IMR-90 (cell line): ENCODE measurements at regions not wholly inside any gene's neighbourhood (a gene's known extent, or its start where the extent isn't known, plus 50 kb on each side); places are given as distances from the start of the nearest gene placed in this dataset.
A peak's percentile ranks its signal among the peaks of the same experiment; 100 is the strongest.

Experiments used
- ATAC-seq: fragments of 200-7000 bp; cut with Tn5 transposase; 2 replicates; pipeline ENCODE4 v1.9.1; 2020; ENCODE audit warnings: low read depth, mild to moderate bottlenecking, moderate library complexity
- BruUV-seq: library from RNA; stranded (reverse); fragments of 400-500 nt; replicated peaks from 2 replicates; lab custom pipeline; 2021; lab: Mats Ljungman, UMichigan
- CTCF ChIA-PET: fragments of 300-600 bp; formaldehyde crosslinking; extraction: SDS; loops from one replicate; lab custom pipeline; 2021; ENCODE audit warnings: antibody characterized with exemption; lab: Yijun Ruan, JAX
- POLR2A ChIA-PET: fragments of 300-600 bp; sonication (Branson Sonifier 250); formaldehyde crosslinking; loops from one replicate; lab custom pipeline; 2022; ENCODE audit warnings: antibody characterized with exemption; ENCODE audit not compliant: unreplicated experiment; lab: Charles Lee
- DNase-seq: peaks from one replicate; pipeline ENCODE4 v3.0.0; 2013
- H2AFZ ChIP-seq: replicated peaks from 2 replicates; pipeline ENCODE3; 2013; ENCODE audit warnings: low read length, mild to moderate bottlenecking; ENCODE audit not compliant: poor library complexity
- H2AK5ac ChIP-seq: 2 replicates; pipeline ENCODE4 v1.6.1; 2013; ENCODE audit warnings: low read depth, low read length, inconsistent platforms
- H2AK9ac ChIP-seq: replicated peaks from 2 replicates; pipeline ENCODE3; 2013; ENCODE audit warnings: mild to moderate bottlenecking, low read depth, low read length, moderate library complexity; ENCODE audit not compliant: poor library complexity
- H2BK120ac ChIP-seq: 2 replicates; pipeline ENCODE4 v1.6.1; 2013; ENCODE audit warnings: low read depth, low read length, inconsistent platforms
- H2BK15ac ChIP-seq: 3 replicates; pipeline ENCODE4 v1.6.1; 2013; ENCODE audit warnings: low read depth, low read length, inconsistent platforms
- H2BK20ac ChIP-seq: 2 replicates; pipeline ENCODE4 v1.6.1; 2013; ENCODE audit warnings: low read depth, mild to moderate bottlenecking, inconsistent platforms, low read length, moderate library complexity
- H2BK5ac ChIP-seq: 2 replicates; pipeline ENCODE4 v1.6.1; 2013; ENCODE audit warnings: mild to moderate bottlenecking, low read depth, low read length, inconsistent platforms; ENCODE audit not compliant: poor library complexity, severe bottlenecking
- H3K14ac ChIP-seq: replicated peaks from 2 replicates; pipeline ENCODE4 v1.6.1; 2013; ENCODE audit warnings: low read depth, low read length, inconsistent platforms
- H3K18ac ChIP-seq: 2 replicates; pipeline ENCODE4 v1.6.1; 2013; ENCODE audit warnings: low read depth, low read length, control low read depth
- H3K23ac ChIP-seq: 2 replicates; pipeline ENCODE4 v1.6.1; 2013; ENCODE audit warnings: low read depth, low read length, inconsistent platforms
- H3K27ac ChIP-seq: 2 replicates; pipeline ENCODE4 v1.5.1; 2013; ENCODE audit warnings: mild to moderate bottlenecking, control low read depth, low read length; ENCODE audit not compliant: insufficient read depth
- H3K27me3 ChIP-seq: 2 replicates; pipeline ENCODE4 v1.6.1; 2013; ENCODE audit warnings: low read length; ENCODE audit not compliant: control insufficient read depth, insufficient read depth
- H3K36me3 ChIP-seq: 2 replicates; pipeline ENCODE4 v1.6.1; 2013; ENCODE audit warnings: low read length, mixed read lengths; ENCODE audit not compliant: control insufficient read depth, insufficient read depth
- H3K4ac ChIP-seq: 2 replicates; pipeline ENCODE4 v1.6.1; 2013; ENCODE audit warnings: low read depth, low read length, inconsistent platforms
- H3K4me1 ChIP-seq: 2 replicates; pipeline ENCODE4 v1.6.1; 2013; ENCODE audit warnings: low read length, mixed read lengths; ENCODE audit not compliant: control insufficient read depth, insufficient read depth
- H3K4me2 ChIP-seq: 2 replicates; pipeline ENCODE4 v1.6.1; 2013; ENCODE audit warnings: low read depth, mild to moderate bottlenecking, control low read depth, low read length, moderate library complexity
- H3K4me3 ChIP-seq: 2 replicates; pipeline ENCODE4 v1.5.1; 2013; ENCODE audit warnings: low read depth, mild to moderate bottlenecking, control low read depth, low read length, moderate library complexity; ENCODE audit not compliant: insufficient read depth
- H3K56ac ChIP-seq: 2 replicates; pipeline ENCODE4 v1.6.1; 2013; ENCODE audit warnings: low read length, inconsistent platforms; ENCODE audit not compliant: insufficient read depth; ENCODE audit errors: extremely low read depth
- H3K79me1 ChIP-seq, 2 experiments: 2 replicates each; pipeline ENCODE4 v1.6.1; 2013; ENCODE audit warnings: low read length in 2 of 2, inconsistent platforms in 1 of 2, low read depth in 1 of 2
- H3K9ac ChIP-seq: 2 replicates; pipeline ENCODE4 v1.6.1; 2013; ENCODE audit warnings: low read depth, low read length, control low read depth
- H3K9me1 ChIP-seq: 2 replicates; pipeline ENCODE4 v1.6.1; 2013; ENCODE audit warnings: low read length, inconsistent platforms; ENCODE audit not compliant: insufficient read depth
- H3K9me3 ChIP-seq: 2 replicates; pipeline ENCODE4 v1.6.1; 2013; ENCODE audit warnings: low read length; ENCODE audit not compliant: control insufficient read depth, insufficient read depth
- H4K20me1 ChIP-seq: 2 replicates; pipeline ENCODE4 v1.6.1; 2013; ENCODE audit warnings: low read length, inconsistent platforms; ENCODE audit not compliant: insufficient read depth
- H4K5ac ChIP-seq: 2 replicates; pipeline ENCODE4 v1.6.1; 2013; ENCODE audit warnings: mild to moderate bottlenecking, low read depth, low read length, control low read depth
- H4K8ac ChIP-seq, 2 experiments: 2 replicates each; pipeline ENCODE4 v1.6.1; 2013; ENCODE audit warnings: low read depth in 2 of 2, low read length in 2 of 2, control low read depth in 1 of 2, inconsistent platforms in 1 of 2
- H4K91ac ChIP-seq: 2 replicates; pipeline ENCODE4 v1.6.1; 2013; ENCODE audit warnings: low read depth, low read length, inconsistent platforms; ENCODE audit not compliant: insufficient read depth
- BHLHE40 ChIP-seq: fragments of 150-350 bp; IDR thresholded peaks from 2 replicates; pipeline ENCODE4 v1.6.1; 2016; ENCODE audit warnings: mild to moderate bottlenecking, low read depth, low read length
- CEBPB ChIP-seq: IDR thresholded peaks from 2 replicates; pipeline ENCODE4 v1.6.1; 2012; ENCODE audit warnings: low read depth, low read length, improper control_type of control experiment
- CHD1 ChIP-seq: IDR thresholded peaks from 2 replicates; pipeline ENCODE4 v1.6.1; 2012; ENCODE audit warnings: low read depth, low read length, improper control_type of control experiment
- FOS ChIP-seq: fragments of 150-350 bp; IDR thresholded peaks from 2 replicates; pipeline ENCODE4 v1.6.1; 2016; ENCODE audit warnings: low read depth, low read length
- MAZ ChIP-seq: IDR thresholded peaks from 2 replicates; pipeline ENCODE4 v1.6.1; 2012; ENCODE audit warnings: low read depth, mild to moderate bottlenecking, low read length, improper control_type of control experiment, moderate library complexity, borderline replicate concordance
- MXI1 ChIP-seq: IDR thresholded peaks from 2 replicates; pipeline ENCODE4 v1.6.1; 2012; ENCODE audit warnings: low read depth, mild to moderate bottlenecking, low read length, moderate library complexity, borderline replicate concordance
- NFE2L2 ChIP-seq: fragments of 150-350 bp; IDR thresholded peaks from 2 replicates; pipeline ENCODE4 v1.6.1; 2016; ENCODE audit warnings: low read depth, mild to moderate bottlenecking, low read length
- POLR2A ChIP-seq: IDR thresholded peaks from 2 replicates; pipeline ENCODE4 v1.6.1; 2012; ENCODE audit warnings: mild to moderate bottlenecking, low read depth, low read length
- RAD21 ChIP-seq: IDR thresholded peaks from 2 replicates; pipeline ENCODE4 v1.6.1; 2012; ENCODE audit warnings: low read length, improper control_type of control experiment
- RCOR1 ChIP-seq: IDR thresholded peaks from 2 replicates; pipeline ENCODE4 v1.6.1; 2012; ENCODE audit warnings: mild to moderate bottlenecking, low read length, improper control_type of control experiment; ENCODE audit not compliant: insufficient replicate concordance
- RFX5 ChIP-seq: IDR thresholded peaks from 2 replicates; pipeline ENCODE4 v1.8.0; 2012; ENCODE audit warnings: low read depth, mild to moderate bottlenecking, low read length, moderate library complexity
- SMC3 ChIP-seq: fragments of 150-350 bp; IDR thresholded peaks from 2 replicates; pipeline ENCODE4 v1.6.1; 2016; ENCODE audit warnings: low read depth, mild to moderate bottlenecking, antibody characterized with exemption, low read length, moderate library complexity
- WGBS, 2 experiments: methylation state at CpG; one replicate each; pipeline versions ENCODE4 v1.1.5 to v1.1.7; 2013; ENCODE audit warnings: missing lambda C conversion rate in 2 of 2; ENCODE audit not compliant: insufficient read length in 1 of 2; ENCODE audit errors: extremely low coverage in 2 of 2; 5-methylcytosine and 5-hydroxymethylcytosine counted together
- dilution Hi-C: fragments of 300-500 bp; cut with HindIII; formaldehyde crosslinking; loops from one replicate; pipeline ENCODE4 v1.14.3; 2018; ENCODE audit warnings: low sequenced_read_pairs; ENCODE audit not compliant: unreplicated experiment
- in situ Hi-C: fragments of 300-500 bp; cut with MboI; formaldehyde crosslinking; loops from 3 replicates; pipeline ENCODE4 v1.14.3; 2019; ENCODE audit warnings: low sequenced_read_pairs, inconsistent platforms, mixed read lengths
- intact Hi-C: fragments of 100-400 bp; cut with micrococcal nuclease; formaldehyde crosslinking; loops from 2 replicates; pipeline ENCODE4 v1.10.0; 2022
- TF ChIP-seq, protein P1 (sequence below): fragments of 150-350 bp; IDR thresholded peaks from 2 replicates; pipeline ENCODE4 v1.6.1; 2017; ENCODE audit warnings: mild to moderate bottlenecking, antibody characterized with exemption, low read length, low read depth
- TF ChIP-seq, protein P2 (sequence below): conservative IDR thresholded peaks from 2 replicates; pipeline ENCODE4 v1.5.1; 2012; ENCODE audit warnings: mild to moderate bottlenecking, low read depth, low read length, improper control_type of control experiment
- TF ChIP-seq, protein P3 (sequence below): fragments of 150-350 bp; IDR thresholded peaks from 2 replicates; pipeline ENCODE4 v1.6.1; 2016; ENCODE audit warnings: low read depth, mild to moderate bottlenecking, low read length, moderate library complexity, borderline replicate concordance

DNA sequence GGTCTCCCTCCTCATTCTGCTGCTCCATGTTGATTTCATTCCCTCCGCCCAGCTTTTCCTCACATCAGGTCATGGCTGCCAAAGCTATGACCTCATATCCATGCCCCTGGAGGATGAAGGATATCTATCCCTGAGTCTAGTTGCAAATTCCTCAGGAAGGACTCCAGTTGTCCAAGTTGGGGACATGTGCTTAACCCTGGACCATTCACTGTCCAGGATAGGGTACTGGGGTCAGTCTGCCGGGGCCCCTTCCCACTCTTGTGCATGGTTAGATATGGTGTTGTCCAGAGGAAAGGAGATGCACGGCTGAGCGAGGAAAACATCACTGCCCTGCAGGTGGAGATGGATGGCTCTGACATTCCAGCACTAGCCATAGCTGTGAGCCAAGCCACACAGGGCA lies 51.9 kb upstream of the COMTD1 start:
- no peak overlapping the region; the same call in 1 of the 2 replicates for H3K4ac ChIP-seq
- no peak overlapping the region for H3K4me2 ChIP-seq
- peak overlapping the region; percentile 25; the same call in 1 of the 2 replicates for H2BK120ac ChIP-seq
- H2AK5ac ChIP-seq, result no peak overlapping the region
- peak overlapping the region; percentile 8 for H2AFZ ChIP-seq
- no peak overlapping the region for H3K9ac ChIP-seq
- no peak overlapping the region; the same call in 1 of the 2 replicates for H3K18ac ChIP-seq
- intact Hi-C loops (no loop called here), dilution Hi-C loops (no loop called here), in situ Hi-C loops (no loop called here)
- H3K9me3 ChIP-seq, result peaks cover 5% of the 10 kb centered on the region
- no peak overlapping the region for H3K4me3 ChIP-seq
- no peak for DNase-seq
- H3K36me3 ChIP-seq, result no peaks in the 10 kb centered on the region
- H3K14ac ChIP-seq, result no peak overlapping the region
- no peaks in the 10 kb centered on the region for H3K79me1 ChIP-seq
- ATAC-seq, result no peak
- ChIA-PET CTCF (no interaction called here), POLR2A (no interaction called here)
- H3K56ac ChIP-seq, result no peak overlapping the region
- H4K20me1 ChIP-seq, result no peaks in the 10 kb centered on the region
- no TSS peak for BruUV-seq
- 95% methylated on average over 2 of the region's 4 CpGs; no CpG with 5 or more reads in 1 of the 2 experiments for WGBS, 2 experiments
- H2AK9ac ChIP-seq, result no peak overlapping the region
- H3K23ac ChIP-seq, result no peak overlapping the region
- H3K4me1 ChIP-seq, result peaks cover 11% of the 10 kb centered on the region
- H4K8ac ChIP-seq, result no peak overlapping the region
- no peak overlapping the region for H2BK15ac ChIP-seq
- H3K27me3 ChIP-seq, result peaks cover 6% of the 10 kb centered on the region
- H2BK5ac ChIP-seq, result no peak overlapping the region
- no peaks in the 10 kb centered on the region for H3K9me1 ChIP-seq
- no peak overlapping the region for H2BK20ac ChIP-seq
- H3K27ac ChIP-seq, result no peak overlapping the region
- no peak overlapping the region for H4K91ac ChIP-seq
- TF ChIP-seq NFE2L2 (no peak), MXI1 (no peak), RFX5 (no peak), BHLHE40 (no peak), CHD1 (no peak), SMC3 (no peak), CEBPB (no peak), MAZ (no peak), RCOR1 (no peak), FOS (no peak), RAD21 (no peak), POLR2A (no peak)
- TF ChIP-seq, protein P1, sequence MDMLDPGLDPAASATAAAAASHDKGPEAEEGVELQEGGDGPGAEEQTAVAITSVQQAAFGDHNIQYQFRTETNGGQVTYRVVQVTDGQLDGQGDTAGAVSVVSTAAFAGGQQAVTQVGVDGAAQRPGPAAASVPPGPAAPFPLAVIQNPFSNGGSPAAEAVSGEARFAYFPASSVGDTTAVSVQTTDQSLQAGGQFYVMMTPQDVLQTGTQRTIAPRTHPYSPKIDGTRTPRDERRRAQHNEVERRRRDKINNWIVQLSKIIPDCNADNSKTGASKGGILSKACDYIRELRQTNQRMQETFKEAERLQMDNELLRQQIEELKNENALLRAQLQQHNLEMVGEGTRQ, result no peak
- TF ChIP-seq, protein P2, sequence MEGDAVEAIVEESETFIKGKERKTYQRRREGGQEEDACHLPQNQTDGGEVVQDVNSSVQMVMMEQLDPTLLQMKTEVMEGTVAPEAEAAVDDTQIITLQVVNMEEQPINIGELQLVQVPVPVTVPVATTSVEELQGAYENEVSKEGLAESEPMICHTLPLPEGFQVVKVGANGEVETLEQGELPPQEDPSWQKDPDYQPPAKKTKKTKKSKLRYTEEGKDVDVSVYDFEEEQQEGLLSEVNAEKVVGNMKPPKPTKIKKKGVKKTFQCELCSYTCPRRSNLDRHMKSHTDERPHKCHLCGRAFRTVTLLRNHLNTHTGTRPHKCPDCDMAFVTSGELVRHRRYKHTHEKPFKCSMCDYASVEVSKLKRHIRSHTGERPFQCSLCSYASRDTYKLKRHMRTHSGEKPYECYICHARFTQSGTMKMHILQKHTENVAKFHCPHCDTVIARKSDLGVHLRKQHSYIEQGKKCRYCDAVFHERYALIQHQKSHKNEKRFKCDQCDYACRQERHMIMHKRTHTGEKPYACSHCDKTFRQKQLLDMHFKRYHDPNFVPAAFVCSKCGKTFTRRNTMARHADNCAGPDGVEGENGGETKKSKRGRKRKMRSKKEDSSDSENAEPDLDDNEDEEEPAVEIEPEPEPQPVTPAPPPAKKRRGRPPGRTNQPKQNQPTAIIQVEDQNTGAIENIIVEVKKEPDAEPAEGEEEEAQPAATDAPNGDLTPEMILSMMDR, result no peak
- TF ChIP-seq, protein P3, sequence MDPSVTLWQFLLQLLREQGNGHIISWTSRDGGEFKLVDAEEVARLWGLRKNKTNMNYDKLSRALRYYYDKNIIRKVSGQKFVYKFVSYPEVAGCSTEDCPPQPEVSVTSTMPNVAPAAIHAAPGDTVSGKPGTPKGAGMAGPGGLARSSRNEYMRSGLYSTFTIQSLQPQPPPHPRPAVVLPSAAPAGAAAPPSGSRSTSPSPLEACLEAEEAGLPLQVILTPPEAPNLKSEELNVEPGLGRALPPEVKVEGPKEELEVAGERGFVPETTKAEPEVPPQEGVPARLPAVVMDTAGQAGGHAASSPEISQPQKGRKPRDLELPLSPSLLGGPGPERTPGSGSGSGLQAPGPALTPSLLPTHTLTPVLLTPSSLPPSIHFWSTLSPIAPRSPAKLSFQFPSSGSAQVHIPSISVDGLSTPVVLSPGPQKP, result no peak
- no peak overlapping the region for H4K5ac ChIP-seq
